CD4-positive, CD25-positive, alpha-beta regulatory T cell (primary cell): ENCODE measurements at regions not wholly inside any gene's neighbourhood (a gene's known extent, or its start where the extent isn't known, plus 50 kb on each side); places are given as distances from the start of the nearest gene placed in this dataset.

Source experiments
- ATAC-seq, 2 donors: fragments of 150-1000 bp; cut with Tn5 transposase; one replicate each; pipeline ENCODE4 v1.10.0; 2021; ENCODE audit warnings: low read depth in 2 of 2, moderate number of reproducible peaks in 2 of 2, moderate library complexity in 1 of 2
- DNase-seq, 3 donors: peaks; one replicate each; pipeline versions ENCODE4 v3.0.0 to v3.0.0-alpha.2; 2012 to 2022; ENCODE audit warnings: mixed read lengths in 1 of 3
- H3K27ac ChIP-seq: one replicate; pipeline ENCODE4 v1.7.0; 2013; ENCODE audit warnings: mild to moderate bottlenecking, low read length; ENCODE audit not compliant: insufficient read depth, poor library complexity, severe bottlenecking
- H3K27me3 ChIP-seq: one replicate; pipeline ENCODE4 v1.7.0; 2013; ENCODE audit warnings: low read length; ENCODE audit not compliant: control insufficient read depth, insufficient read depth
- H3K36me3 ChIP-seq: one replicate; pipeline ENCODE4 v1.7.0; 2013; ENCODE audit warnings: mild to moderate bottlenecking, low read length, moderate library complexity; ENCODE audit not compliant: control insufficient read depth, insufficient read depth
- H3K4me1 ChIP-seq: 2 replicates; pipeline ENCODE4 v1.7.0; 2013; ENCODE audit warnings: mild to moderate bottlenecking, low read length; ENCODE audit not compliant: insufficient read depth, control insufficient read depth, poor library complexity, severe bottlenecking
- H3K4me3 ChIP-seq: one replicate; pipeline ENCODE4 v1.7.0; 2013; ENCODE audit warnings: low read depth, mild to moderate bottlenecking, low read length, moderate library complexity
- H3K9me3 ChIP-seq, 2 experiments: 1 replicate in 1 of 2; 2 replicates in 1 of 2; pipeline ENCODE4 v1.7.0; 2013; ENCODE audit warnings: low read length in 2 of 2, mild to moderate bottlenecking in 1 of 2, moderate library complexity in 1 of 2; ENCODE audit not compliant: control insufficient read depth in 2 of 2
- H3K27ac Mint-ChIP-seq, 3 donors: one replicate each; pipeline ENCODE4 v1.8.0; 2020 to 2022; ENCODE audit warnings: mild to moderate bottlenecking in 3 of 3, mixed read lengths in 3 of 3, moderate library complexity in 2 of 3
- H3K27me3 Mint-ChIP-seq: one replicate; pipeline ENCODE4 v1.8.0; 2022; ENCODE audit warnings: mild to moderate bottlenecking, mixed read lengths
- H3K36me3 Mint-ChIP-seq: one replicate; pipeline ENCODE4 v1.8.0; 2020; ENCODE audit warnings: mixed read lengths
- H3K4me1 Mint-ChIP-seq, 4 donors: one replicate each; pipeline ENCODE4 v1.8.0; 2020 to 2022; ENCODE audit warnings: mixed read lengths in 4 of 4, mild to moderate bottlenecking in 1 of 4
- H3K4me3 Mint-ChIP-seq, 4 donors: one replicate each; pipeline ENCODE4 v1.8.0; 2020 to 2022; ENCODE audit warnings: mild to moderate bottlenecking in 4 of 4, mixed read lengths in 4 of 4, moderate library complexity in 3 of 4
- H3K9me3 Mint-ChIP-seq, 7 donors: one replicate each; pipeline ENCODE4 v1.8.0; 2020 to 2022; ENCODE audit warnings: mixed read lengths in 7 of 7, mild to moderate bottlenecking in 3 of 7, moderate library complexity in 2 of 7

DNA sequence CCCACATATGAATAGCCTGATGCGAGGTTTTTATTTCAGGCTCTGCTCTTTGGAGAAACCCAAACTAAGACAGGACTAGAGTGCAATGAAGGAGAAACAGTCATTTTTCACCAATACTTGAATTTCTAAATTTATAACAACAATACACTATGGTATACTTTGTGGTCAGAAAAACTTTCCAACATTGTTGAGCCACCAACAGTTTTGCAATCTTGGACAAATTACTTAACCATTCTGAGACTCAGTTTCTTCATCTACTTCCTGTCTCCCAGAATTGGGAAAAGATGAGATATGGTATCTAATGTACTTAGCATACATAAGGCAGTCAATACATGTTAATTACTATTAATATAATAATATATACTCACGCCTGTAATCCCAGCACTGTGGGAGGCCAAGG is 519.8 kb upstream of the PLXNA2 start:
- no peak overlapping the region for H3K4me3 Mint-ChIP-seq
- no peak for DNase-seq

DNA sequence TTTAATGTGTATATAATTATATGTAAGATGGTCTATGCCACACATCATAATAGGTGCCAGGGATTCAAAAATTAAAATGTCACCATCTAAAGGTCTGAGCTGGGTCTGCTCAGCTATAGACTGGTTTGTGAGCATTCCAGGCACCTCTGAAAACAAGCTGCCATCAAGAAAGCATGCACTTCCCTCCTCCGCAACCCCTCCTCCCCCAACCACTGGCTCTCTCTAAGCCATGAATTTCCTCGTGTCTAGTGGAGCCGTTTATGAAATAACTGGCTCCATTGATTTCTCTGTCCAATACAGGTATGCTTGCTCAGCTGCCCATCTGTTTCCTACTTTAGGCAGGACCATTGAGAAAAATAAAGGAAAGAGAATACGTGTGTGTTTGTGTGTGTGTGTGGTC is 522.6 kb upstream of the PLXNA2 start:
- H3K36me3 Mint-ChIP-seq = no peaks in the 10 kb centered on the region
- Histone ChIP-seq H3K27ac (no peak overlapping the region), H3K27me3 (no peaks in the 10 kb centered on the region), H3K4me1 (no peaks in the 10 kb centered on the region), H3K4me3 (no peak overlapping the region), H3K36me3 (no peaks in the 10 kb centered on the region), H3K9me3 (peaks cover 0 to 2% of the 10 kb centered on the region in 2 experiments)
- H3K4me1 Mint-ChIP-seq = no peaks in the 10 kb centered on the region
- H3K4me3 Mint-ChIP-seq = no peak overlapping the region
- H3K27ac Mint-ChIP-seq = no peak overlapping the region
- ATAC-seq (no peak), DNase-seq (no peak)
- H3K27me3 Mint-ChIP-seq = no peaks in the 10 kb centered on the region
- H3K9me3 Mint-ChIP-seq = peaks cover 0 to 4% (median 0%) of the 10 kb centered on the region in 7 donors

More for the DNA sequence above, 519.8 kb upstream of the PLXNA2 start:
- Mint-ChIP-seq H3K36me3 (no peaks in the 10 kb centered on the region), H3K27ac (no peak overlapping the region), H3K9me3 (peaks cover 0 to 5% (median 0%) of the 10 kb centered on the region in 7 donors), H3K27me3 (peaks cover 4% of the 10 kb centered on the region), H3K4me1 (no peaks in the 10 kb centered on the region)
- Histone ChIP-seq H3K27me3 (no peaks in the 10 kb centered on the region), H3K9me3 (peaks cover 0 to 1% of the 10 kb centered on the region in 2 experiments), H3K4me3 (no peak overlapping the region), H3K36me3 (no peaks in the 10 kb centered on the region), H3K27ac (no peak overlapping the region), H3K4me1 (no peaks in the 10 kb centered on the region)
- no peak for ATAC-seq

DNA sequence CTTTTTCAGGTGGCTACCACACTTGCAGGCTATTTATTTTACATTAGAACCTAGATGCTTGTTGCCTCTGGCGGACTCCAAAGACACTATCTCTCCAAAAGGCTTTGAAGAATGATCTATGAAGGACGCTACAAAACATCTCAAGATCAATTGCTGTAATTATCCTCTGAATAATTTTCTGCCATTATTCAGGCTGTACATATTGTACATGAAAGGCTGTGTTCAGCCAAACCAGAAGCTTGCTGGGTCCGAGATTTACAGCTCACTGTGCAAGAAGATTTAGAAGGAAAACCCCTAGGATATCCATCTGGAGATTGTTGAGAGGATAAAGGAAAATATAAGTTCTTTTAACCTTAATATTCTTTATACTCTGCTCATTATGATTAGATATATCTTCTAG is 523.6 kb upstream of the PLXNA2 start:
- ATAC-seq = no peak

DNA sequence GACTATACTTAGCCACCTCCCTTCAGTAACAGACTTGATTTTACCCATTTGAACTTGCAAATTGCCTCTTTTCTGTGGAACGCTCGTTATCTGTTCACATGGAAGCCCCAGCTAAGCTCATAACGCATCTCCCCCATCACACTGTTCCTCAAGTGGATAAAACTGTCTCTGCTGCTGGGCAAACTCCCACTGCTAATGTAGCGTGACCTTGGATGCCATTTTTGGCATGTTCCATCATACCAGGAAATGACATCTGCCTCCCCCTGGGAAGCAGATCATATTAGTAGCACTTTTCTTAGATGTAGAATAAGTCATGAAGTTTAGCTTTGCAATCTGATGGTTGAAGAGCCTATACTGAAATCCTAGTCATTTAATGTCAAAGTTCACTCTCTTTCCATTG is 528.7 kb upstream of the PLXNA2 start:
- Histone ChIP-seq H3K27ac (no peak overlapping the region), H3K36me3 (no peaks in the 10 kb centered on the region), H3K9me3 (peaks cover 0 to 2% of the 10 kb centered on the region in 2 experiments), H3K4me3 (no peak overlapping the region), H3K27me3 (no peaks in the 10 kb centered on the region), H3K4me1 (no peaks in the 10 kb centered on the region)
- Mint-ChIP-seq H3K36me3 (no peaks in the 10 kb centered on the region), H3K4me3 (no peak overlapping the region), H3K9me3 (peaks cover 0 to 3% (median 0%) of the 10 kb centered on the region in 7 donors), H3K4me1 (no peaks in the 10 kb centered on the region), H3K27ac (no peak overlapping the region), H3K27me3 (no peaks in the 10 kb centered on the region)
- DNase-seq (no peak), ATAC-seq (no peak)

More for the DNA sequence above, 523.6 kb upstream of the PLXNA2 start:
- no peaks in the 10 kb centered on the region for H3K36me3 Mint-ChIP-seq
- H3K27ac ChIP-seq = no peak overlapping the region
- H3K27me3 Mint-ChIP-seq = no peaks in the 10 kb centered on the region
- H3K27ac Mint-ChIP-seq = no peak overlapping the region
- H3K36me3 ChIP-seq = no peaks in the 10 kb centered on the region
- no peak for DNase-seq
- H3K4me1 ChIP-seq = no peaks in the 10 kb centered on the region
- H3K9me3 ChIP-seq = peaks cover 0 to 2% of the 10 kb centered on the region in 2 experiments
- peaks cover 0 to 3% (median 0%) of the 10 kb centered on the region in 7 donors for H3K9me3 Mint-ChIP-seq
- H3K4me3 Mint-ChIP-seq = no peak overlapping the region
- H3K27me3 ChIP-seq = no peaks in the 10 kb centered on the region
- no peak overlapping the region for H3K4me3 ChIP-seq
- no peaks in the 10 kb centered on the region for H3K4me1 Mint-ChIP-seq

DNA sequence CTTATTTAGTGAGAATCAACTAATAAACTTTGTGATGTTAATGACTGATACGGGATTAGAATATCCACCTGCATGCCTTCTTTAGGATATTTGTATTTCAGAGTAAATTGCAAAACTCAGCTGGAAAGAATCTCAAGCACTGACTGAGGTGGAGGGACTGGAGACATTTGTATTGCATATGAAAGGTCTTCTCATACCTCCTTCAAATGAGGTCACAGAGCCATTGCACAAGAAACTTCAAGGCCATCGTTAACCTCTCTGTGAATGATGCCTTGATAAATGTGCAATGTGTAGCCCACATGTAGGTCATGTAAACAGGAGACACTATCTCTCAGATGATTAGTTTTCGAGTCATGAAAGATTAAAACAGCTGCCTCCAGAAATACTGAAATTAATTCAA is 531.7 kb upstream of the PLXNA2 start:
- H3K4me1 ChIP-seq = no peaks in the 10 kb centered on the region
- no peak for DNase-seq
- Mint-ChIP-seq H3K4me3 (no peak overlapping the region), H3K4me1 (no peaks in the 10 kb centered on the region), H3K9me3 (peaks cover 0 to 3% (median 0%) of the 10 kb centered on the region in 7 donors), H3K27me3 (no peaks in the 10 kb centered on the region), H3K36me3 (no peaks in the 10 kb centered on the region), H3K27ac (no peak overlapping the region)
- H3K36me3 ChIP-seq = no peaks in the 10 kb centered on the region
- ATAC-seq = no peak
- H3K27ac ChIP-seq = no peak overlapping the region
- H3K4me3 ChIP-seq = no peak overlapping the region
- no peaks in the 10 kb centered on the region for H3K27me3 ChIP-seq
- no peaks in the 10 kb centered on the region for H3K9me3 ChIP-seq

DNA sequence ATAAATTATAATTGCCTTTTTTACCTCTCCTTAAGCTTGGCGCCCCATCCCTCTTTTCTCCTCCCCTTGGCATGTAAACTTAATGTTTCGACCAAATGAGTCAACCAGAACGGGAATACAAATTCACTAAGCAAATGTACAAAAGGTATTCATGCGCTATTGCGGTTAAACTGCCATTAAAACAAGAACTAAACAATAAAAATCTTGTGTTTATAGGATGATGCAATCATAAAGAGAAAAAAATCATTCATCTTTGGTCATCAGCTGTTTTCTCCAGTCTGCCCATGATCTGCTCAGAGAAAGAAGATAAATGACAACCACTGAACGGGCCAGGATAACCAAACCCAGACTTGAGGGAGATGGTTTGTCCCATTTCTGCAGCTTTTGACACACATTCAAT is 534.2 kb upstream of the PLXNA2 start:
- peaks cover 0 to 1% (median 0%) of the 10 kb centered on the region in 7 donors for H3K9me3 Mint-ChIP-seq
- no peak overlapping the region for H3K4me3 Mint-ChIP-seq
- DNase-seq = no peak
- Histone ChIP-seq H3K36me3 (no peaks in the 10 kb centered on the region), H3K4me1 (no peaks in the 10 kb centered on the region), H3K27ac (no peak overlapping the region), H3K4me3 (no peak overlapping the region), H3K9me3 (no peaks in the 10 kb centered on the region), H3K27me3 (no peaks in the 10 kb centered on the region)
- H3K36me3 Mint-ChIP-seq = no peaks in the 10 kb centered on the region
- H3K4me1 Mint-ChIP-seq = no peaks in the 10 kb centered on the region
- no peaks in the 10 kb centered on the region for H3K27me3 Mint-ChIP-seq
- no peak overlapping the region for H3K27ac Mint-ChIP-seq
- no peak for ATAC-seq

DNA sequence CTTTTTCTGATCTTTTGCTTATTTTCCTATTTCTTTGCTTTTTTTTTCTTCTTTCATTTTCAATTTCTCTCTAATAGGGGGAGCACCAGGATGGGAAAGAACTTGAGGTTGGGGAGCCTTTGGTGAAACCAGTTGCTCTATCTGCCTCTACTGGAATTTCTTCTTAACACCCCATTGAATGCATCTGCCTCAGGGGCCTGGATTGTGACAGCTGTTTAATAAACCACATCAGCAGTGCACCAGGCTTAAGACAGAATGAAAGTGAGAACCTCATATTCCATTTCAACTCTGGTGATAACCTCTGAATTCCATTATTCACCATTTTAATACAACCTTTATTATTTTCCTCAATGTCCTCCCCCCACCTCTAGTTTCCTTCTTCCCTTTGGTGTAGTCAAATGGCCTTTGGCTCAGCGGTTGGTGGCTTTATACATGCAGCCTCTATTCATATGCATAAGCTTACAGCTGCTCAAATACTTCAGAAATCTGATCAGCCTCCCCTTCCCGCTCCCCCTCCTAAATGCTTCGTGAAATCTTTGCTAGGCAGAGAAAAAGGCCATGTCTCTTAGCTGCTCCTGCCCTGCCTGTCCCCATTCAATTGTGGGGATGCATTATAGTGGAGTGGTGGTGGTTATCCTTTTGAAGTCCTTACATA is 537.3 kb upstream of the PLXNA2 start:
- Histone ChIP-seq H3K27ac (no peak overlapping the region), H3K27me3 (no peaks in the 10 kb centered on the region), H3K4me3 (no peak overlapping the region), H3K9me3 (no peaks in the 10 kb centered on the region), H3K4me1 (no peaks in the 10 kb centered on the region), H3K36me3 (no peaks in the 10 kb centered on the region)
- DNase-seq = no peak
- H3K36me3 Mint-ChIP-seq = no peaks in the 10 kb centered on the region
- H3K9me3 Mint-ChIP-seq = peaks cover 0 to 1% (median 0%) of the 10 kb centered on the region in 7 donors
- no peak overlapping the region for H3K27ac Mint-ChIP-seq
- no peaks in the 10 kb centered on the region for H3K4me1 Mint-ChIP-seq
- no peak for ATAC-seq
- no peaks in the 10 kb centered on the region for H3K27me3 Mint-ChIP-seq
- no peak overlapping the region for H3K4me3 Mint-ChIP-seq

DNA sequence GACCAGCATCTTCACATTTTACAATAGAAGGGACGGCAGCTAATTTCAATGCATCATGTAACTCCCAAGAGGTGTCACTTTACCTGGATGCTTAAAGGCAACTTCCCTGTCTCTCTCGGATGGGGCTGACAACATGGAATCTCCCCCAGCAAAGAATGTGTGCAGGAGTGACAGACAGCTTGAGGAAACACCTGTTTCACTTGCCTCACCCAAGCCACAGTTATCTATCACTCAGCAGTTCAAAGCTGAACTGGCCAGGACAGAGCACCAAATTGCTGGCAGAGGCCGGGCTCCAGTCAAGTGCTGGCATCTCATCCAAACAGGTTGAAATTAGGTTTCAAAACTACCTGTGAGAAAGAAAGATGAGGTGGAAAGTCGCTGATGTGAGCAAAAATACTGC is 538.0 kb upstream of the PLXNA2 start:
- Mint-ChIP-seq H3K27me3 (no peaks in the 10 kb centered on the region), H3K27ac (no peak overlapping the region), H3K4me3 (no peak overlapping the region), H3K36me3 (no peaks in the 10 kb centered on the region), H3K4me1 (no peaks in the 10 kb centered on the region), H3K9me3 (peaks cover 0 to 1% (median 0%) of the 10 kb centered on the region in 7 donors)
- Histone ChIP-seq H3K36me3 (no peaks in the 10 kb centered on the region), H3K4me1 (no peaks in the 10 kb centered on the region), H3K9me3 (no peaks in the 10 kb centered on the region), H3K4me3 (no peak overlapping the region), H3K27ac (no peak overlapping the region), H3K27me3 (no peaks in the 10 kb centered on the region)
- DNase-seq (no peak), ATAC-seq (no peak)
